Vagina (tissue), 2 donors: ENCODE measurements at regions not wholly inside any gene's neighbourhood (a gene's known extent, or its start where the extent isn't known, plus 50 kb on each side); places are given as distances from the start of the nearest gene placed in this dataset.

Experiments used
- CTCF ChIP-seq, 3 experiments: fragments of 450-650 bp in 2 of 3; fragments of 200-600 bp in 1 of 3; sonication (generic) in 1 of 3; IDR thresholded peaks; one replicate each; pipeline ENCODE4 v1.5.1; 2017 to 2019; ENCODE audit warnings: antibody characterized with exemption in 3 of 3, mild to moderate bottlenecking in 2 of 3, moderate library complexity in 2 of 3
- POLR2A ChIP-seq, 2 donors: fragments of 450-650 bp; IDR thresholded peaks; one replicate each; pipeline ENCODE4 v1.6.1; 2017; ENCODE audit warnings: antibody characterized with exemption in 2 of 2, mild to moderate bottlenecking in 2 of 2, moderate library complexity in 2 of 2
- POLR2AphosphoS5 ChIP-seq, 2 donors: sonication (generic); formaldehyde crosslinking; IDR thresholded peaks; one replicate each; pipeline ENCODE4 v1.9.0; 2017; ENCODE audit warnings: antibody characterized with exemption in 2 of 2, mild to moderate bottlenecking in 2 of 2, low read depth in 1 of 2; ENCODE audit not compliant: insufficient read depth in 1 of 2

DNA sequence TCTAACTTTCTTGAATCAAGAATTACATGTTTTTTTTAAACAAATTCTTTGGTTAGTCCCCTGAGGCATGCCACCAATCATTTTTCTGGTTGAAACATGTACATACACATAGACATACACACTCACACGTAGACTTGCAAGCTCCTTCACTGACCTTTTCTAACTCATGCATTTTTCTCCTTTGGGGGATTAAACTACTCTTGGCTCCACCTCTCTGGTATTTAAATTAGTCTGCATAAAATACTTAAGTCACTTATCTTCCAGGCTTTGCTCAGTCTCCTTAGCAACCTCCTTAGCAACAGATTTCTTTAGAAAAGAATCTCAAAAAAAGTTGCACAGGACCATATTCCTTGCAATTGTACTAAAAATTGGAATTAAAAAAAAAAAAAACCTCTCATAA is 440.9 kb upstream of the LRRC7 start:
- TF ChIP-seq POLR2A (IDR thresholded peaks at IDR 0.05): no peak
- no peak for TF ChIP-seq CTCF (IDR thresholded peaks at IDR 0.05)
- TF ChIP-seq POLR2AphosphoS5 (IDR thresholded peaks at IDR 0.05; ENCODE audit: insufficient read depth in 1 of 2, low read depth in 1 of 2): no peak
